DMS 273 (cell line): ENCODE measurements at regions not wholly inside any gene's neighbourhood (a gene's known extent, or its start where the extent isn't known, plus 50 kb on each side); places are given as distances from the start of the nearest gene placed in this dataset.

Experiments used
- DNase-seq: peaks from one replicate; lab custom pipeline; 2025; ENCODE audit not compliant: unreplicated experiment; lab: John Stamatoyannopoulos, UW

GRCh38 chr1:87949711-87950110 lies 621.0 kb downstream of the LMO4 start:
- no peak for DNase-seq

- DNase-seq = no peak
Measured at GRCh38 chr1:87950369-87950768, 621.7 kb downstream of the LMO4 start.

- no peak for DNase-seq
Measured at GRCh38 chr1:87951409-87951808, 622.7 kb downstream of the LMO4 start.

GRCh38 chr1:87951852-87952251 lies 623.2 kb downstream of the LMO4 start:
- DNase-seq = no peak

- DNase-seq = no peak
Measured at GRCh38 chr1:87953121-87953520, 624.4 kb downstream of the LMO4 start.

GRCh38 chr1:87953732-87954344 lies 625.2 kb downstream of the LMO4 start:
- peak; percentile 63 for DNase-seq

- DNase-seq = no peak
Measured at GRCh38 chr1:87955038-87955437, 626.4 kb downstream of the LMO4 start.

GRCh38 chr1:87956072-87956471 lies 627.4 kb downstream of the LMO4 start:
- DNase-seq = no peak

GRCh38 chr1:87956750-87957149 lies 628.1 kb downstream of the LMO4 start:
- no peak for DNase-seq

- no peak for DNase-seq
Measured at GRCh38 chr1:87957331-87957730, 628.7 kb downstream of the LMO4 start.

GRCh38 chr1:87958201-87958600 lies 629.5 kb downstream of the LMO4 start:
- DNase-seq = no peak

GRCh38 chr1:87958716-87959115 lies 630.0 kb downstream of the LMO4 start:
- no peak for DNase-seq

GRCh38 chr1:87959236-87959635 lies 630.6 kb downstream of the LMO4 start:
- no peak for DNase-seq

GRCh38 chr1:87961992-87962391 lies 633.3 kb downstream of the LMO4 start:
- DNase-seq = no peak

GRCh38 chr1:87963556-87963955 lies 634.9 kb downstream of the LMO4 start:
- DNase-seq = no peak

GRCh38 chr1:87965193-87965592 lies 636.5 kb downstream of the LMO4 start:
- no peak for DNase-seq

GRCh38 chr1:87968197-87968955 lies 639.7 kb downstream of the LMO4 start:
- DNase-seq = no peak

- DNase-seq = no peak
Measured at GRCh38 chr1:87969040-87969439, 640.4 kb downstream of the LMO4 start.

GRCh38 chr1:87972811-87973210 lies 644.1 kb downstream of the LMO4 start:
- DNase-seq = no peak

GRCh38 chr1:87973896-87974295 lies 645.2 kb downstream of the LMO4 start:
- DNase-seq = no peak

- no peak for DNase-seq
Measured at GRCh38 chr1:87976316-87976715, 647.6 kb downstream of the LMO4 start.

- no peak for DNase-seq
Measured at GRCh38 chr1:87977145-87977544, 648.5 kb downstream of the LMO4 start.

- no peak for DNase-seq
Measured at GRCh38 chr1:87979079-87979478, 650.4 kb downstream of the LMO4 start.
